ENCODE measurements at regions not wholly inside any gene's neighbourhood (a gene's known extent, or its start where the extent isn't known, plus 50 kb on each side); places are given as distances from the start of the nearest gene placed in this dataset.

GRCh38 chrX:45722471-45722870, 521.8 kb upstream of the DIPK2B start:
- no peak for DNase-seq

- DNase-seq: no peak
These were observed 519.2 kb upstream of the DIPK2B start for GRCh38 chrX:45719751-45720501.

- no peak for DNase-seq
These were observed 518.0 kb upstream of the DIPK2B start for GRCh38 chrX:45718676-45719075.

- no peak for DNase-seq
These were observed 516.1 kb upstream of the DIPK2B start for GRCh38 chrX:45716750-45717149.

- DNase-seq: no peak
These were observed 515.1 kb upstream of the DIPK2B start for GRCh38 chrX:45715748-45716147.

GRCh38 chrX:45714866-45715265, 514.2 kb upstream of the DIPK2B start:
- peak; percentile 6 for DNase-seq

GRCh38 chrX:45712067-45712466, 511.4 kb upstream of the DIPK2B start:
- DNase-seq: no peak

- DNase-seq: no peak
These were observed 510.6 kb upstream of the DIPK2B start for GRCh38 chrX:45711231-45711630.

- DNase-seq: peak; percentile 0
These were observed 509.6 kb upstream of the DIPK2B start for GRCh38 chrX:45710081-45710801.

GRCh38 chrX:45709381-45709780, 508.7 kb upstream of the DIPK2B start:
- no peak for DNase-seq

GRCh38 chrX:45699158-45699557, 498.5 kb upstream of the DIPK2B start:
- no peak for DNase-seq

- DNase-seq: no peak
These were observed 496.9 kb upstream of the DIPK2B start for GRCh38 chrX:45697591-45697990.

GRCh38 chrX:45696736-45697135, 496.1 kb upstream of the DIPK2B start:
- no peak for DNase-seq

GRCh38 chrX:45689971-45690370, 489.3 kb upstream of the DIPK2B start:
- DNase-seq: no peak

GRCh38 chrX:45683914-45684313, 483.2 kb upstream of the DIPK2B start:
- no peak for DNase-seq

- DNase-seq: no peak
These were observed 481.2 kb upstream of the DIPK2B start for GRCh38 chrX:45681891-45682290.

GRCh38 chrX:45669715-45670340, 469.2 kb upstream of the DIPK2B start:
- no peak for DNase-seq

- DNase-seq: no peak
These were observed 468.2 kb upstream of the DIPK2B start for GRCh38 chrX:45668686-45669443.

- DNase-seq: no peak
These were observed 467.0 kb upstream of the DIPK2B start for GRCh38 chrX:45667666-45668065.

- no peak for DNase-seq
These were observed 464.1 kb upstream of the DIPK2B start for GRCh38 chrX:45664727-45665290.

GRCh38 chrX:45660477-45660876, 459.8 kb upstream of the DIPK2B start:
- DNase-seq: no peak

- no peak for DNase-seq
These were observed 432.7 kb upstream of the DIPK2B start for GRCh38 chrX:45633419-45633818.

GRCh38 chrX:45632506-45632905, 431.8 kb upstream of the DIPK2B start:
- DNase-seq: no peak
